Keratinocyte (primary cell): ENCODE measurements at regions not wholly inside any gene's neighbourhood (a gene's known extent, or its start where the extent isn't known, plus 50 kb on each side); places are given as distances from the start of the nearest gene placed in this dataset.

Experiments used
- CTCF ChIP-seq, 3 experiments: IDR thresholded peaks in 1 of 3; conservative IDR thresholded peaks in 1 of 3; optimal IDR thresholded peaks in 1 of 3; 2 replicates in 2 of 3; 3 replicates in 1 of 3; pipeline versions ENCODE3 to v1.5.1; 2011; ENCODE audit warnings: low read length in 3 of 3, mild to moderate bottlenecking in 3 of 3, moderate library complexity in 2 of 3, control low read depth in 1 of 3, inconsistent platforms in 1 of 3; ENCODE audit not compliant: insufficient read depth in 2 of 3; ENCODE audit errors: extremely low read depth in 1 of 3
- EZH2 ChIP-seq: IDR thresholded peaks from one replicate; pipeline ENCODE4 v1.6.1; 2012; ENCODE audit warnings: inconsistent platforms, mild to moderate bottlenecking, low read length, moderate library complexity

GRCh38 chr3:64805978-64806377 lies 118.2 kb upstream of the ADAMTS9 start:
- TF ChIP-seq CTCF (optimal IDR thresholded peaks at IDR 0.05 in 1 of 3, IDR thresholded peaks at IDR 0.05 in 1 of 3, conservative IDR thresholded peaks at IDR 0.05 in 1 of 3; ENCODE audit: extremely low read depth in 1 of 3, insufficient read depth in 2 of 3, low read length in 3 of 3), result no peak
- no peak for TF ChIP-seq EZH2
